ENCODE measurements at regions not wholly inside any gene's neighbourhood (a gene's known extent, or its start where the extent isn't known, plus 50 kb on each side); places are given as distances from the start of the nearest gene placed in this dataset.

DNA sequence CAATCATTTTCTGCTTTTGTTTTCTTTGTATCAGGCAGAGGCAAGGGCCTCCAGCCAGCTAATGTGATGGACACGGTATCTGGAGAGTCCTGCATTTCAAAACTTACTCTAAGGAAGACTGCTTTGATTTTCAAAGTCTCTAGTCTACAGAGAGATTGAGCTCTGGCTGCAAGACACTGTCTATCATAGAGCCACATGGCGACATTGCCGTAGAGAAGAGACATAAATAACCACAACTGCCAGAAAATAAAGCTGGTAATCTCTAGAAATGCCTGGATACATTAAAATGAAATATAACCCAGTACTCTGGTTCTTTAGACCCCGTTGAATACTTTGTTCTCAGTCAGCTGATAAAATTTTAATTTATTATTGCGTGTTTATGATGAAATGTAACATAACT, 90.8 kb downstream of the OTUD1 start:
- TF ChIP-seq, protein P1, sequence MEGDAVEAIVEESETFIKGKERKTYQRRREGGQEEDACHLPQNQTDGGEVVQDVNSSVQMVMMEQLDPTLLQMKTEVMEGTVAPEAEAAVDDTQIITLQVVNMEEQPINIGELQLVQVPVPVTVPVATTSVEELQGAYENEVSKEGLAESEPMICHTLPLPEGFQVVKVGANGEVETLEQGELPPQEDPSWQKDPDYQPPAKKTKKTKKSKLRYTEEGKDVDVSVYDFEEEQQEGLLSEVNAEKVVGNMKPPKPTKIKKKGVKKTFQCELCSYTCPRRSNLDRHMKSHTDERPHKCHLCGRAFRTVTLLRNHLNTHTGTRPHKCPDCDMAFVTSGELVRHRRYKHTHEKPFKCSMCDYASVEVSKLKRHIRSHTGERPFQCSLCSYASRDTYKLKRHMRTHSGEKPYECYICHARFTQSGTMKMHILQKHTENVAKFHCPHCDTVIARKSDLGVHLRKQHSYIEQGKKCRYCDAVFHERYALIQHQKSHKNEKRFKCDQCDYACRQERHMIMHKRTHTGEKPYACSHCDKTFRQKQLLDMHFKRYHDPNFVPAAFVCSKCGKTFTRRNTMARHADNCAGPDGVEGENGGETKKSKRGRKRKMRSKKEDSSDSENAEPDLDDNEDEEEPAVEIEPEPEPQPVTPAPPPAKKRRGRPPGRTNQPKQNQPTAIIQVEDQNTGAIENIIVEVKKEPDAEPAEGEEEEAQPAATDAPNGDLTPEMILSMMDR (IDR thresholded peaks at IDR 0.05), result no peak
- DNase-seq (ENCODE audit: low spot score), result no peak
- no peak for ATAC-seq (ENCODE audit: low FRiP score)

DNA sequence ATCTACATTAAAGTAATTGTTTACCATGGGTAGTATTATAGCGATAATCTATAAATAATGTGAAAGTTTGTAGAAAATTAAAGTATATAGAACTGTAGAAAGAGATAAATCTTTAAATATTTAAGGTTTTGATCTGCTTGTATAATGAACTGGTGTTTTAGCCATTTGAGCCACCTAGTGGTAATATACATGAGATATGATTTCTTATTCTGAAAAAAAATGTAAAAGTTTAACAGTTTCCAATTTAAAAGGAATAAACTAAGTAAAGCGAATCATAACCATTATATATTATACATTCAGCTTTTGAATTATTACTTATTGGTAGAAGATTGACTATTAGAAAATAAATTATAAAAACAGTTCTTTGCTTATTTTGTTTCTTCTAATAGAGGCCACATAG, 91.2 kb downstream of the OTUD1 start:
- no peak for ATAC-seq (ENCODE audit: low FRiP score)
- TF ChIP-seq, protein P1 (IDR thresholded peaks at IDR 0.05), result no peak
- DNase-seq (ENCODE audit: low spot score), result no peak

DNA sequence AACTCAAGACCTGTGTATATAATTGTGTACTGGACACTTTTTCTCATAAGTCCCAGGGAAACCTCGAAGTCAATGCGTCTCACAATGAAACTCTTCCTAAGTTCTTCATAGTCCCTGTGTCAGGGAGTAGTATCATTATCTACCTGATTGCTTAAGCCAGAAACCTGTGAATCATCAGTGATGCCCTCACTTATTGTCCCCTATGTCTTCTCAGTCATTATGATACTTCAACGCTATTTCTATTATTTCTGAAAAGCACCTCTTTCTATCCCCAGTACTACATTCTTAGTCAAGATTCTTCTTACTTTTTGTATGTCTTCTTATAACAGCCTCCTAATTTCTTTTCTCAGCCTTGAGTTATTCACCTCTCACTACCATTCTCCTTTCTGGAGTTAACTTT, 94.3 kb downstream of the OTUD1 start:
- TF ChIP-seq, protein P1 (IDR thresholded peaks at IDR 0.05), result no peak
- no peak for DNase-seq (ENCODE audit: low spot score)
- ATAC-seq (ENCODE audit: low FRiP score), result no peak

DNA sequence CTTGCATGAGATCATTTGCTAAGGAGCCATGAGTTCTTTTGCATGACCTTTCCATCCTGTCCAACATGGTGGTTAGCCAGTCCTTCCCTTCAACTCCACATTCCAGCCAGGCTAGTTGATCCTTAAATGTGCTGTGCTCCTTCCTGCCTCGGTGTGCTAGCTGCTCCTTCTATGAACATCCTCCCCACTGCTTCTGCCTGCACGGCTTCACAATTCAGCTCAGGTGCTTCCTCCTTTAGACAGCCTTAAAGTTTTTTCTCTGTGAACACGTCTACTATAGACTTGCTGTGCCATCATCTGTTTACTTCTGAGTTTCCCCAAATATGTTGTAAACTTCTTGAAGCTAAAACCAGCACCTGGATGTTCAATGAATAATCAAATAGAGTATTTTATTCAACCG, 95.5 kb downstream of the OTUD1 start:
- TF ChIP-seq, protein P1 (IDR thresholded peaks at IDR 0.05), result no peak
- ATAC-seq (ENCODE audit: low FRiP score) (no peak), DNase-seq (ENCODE audit: low spot score) (no peak)

DNA sequence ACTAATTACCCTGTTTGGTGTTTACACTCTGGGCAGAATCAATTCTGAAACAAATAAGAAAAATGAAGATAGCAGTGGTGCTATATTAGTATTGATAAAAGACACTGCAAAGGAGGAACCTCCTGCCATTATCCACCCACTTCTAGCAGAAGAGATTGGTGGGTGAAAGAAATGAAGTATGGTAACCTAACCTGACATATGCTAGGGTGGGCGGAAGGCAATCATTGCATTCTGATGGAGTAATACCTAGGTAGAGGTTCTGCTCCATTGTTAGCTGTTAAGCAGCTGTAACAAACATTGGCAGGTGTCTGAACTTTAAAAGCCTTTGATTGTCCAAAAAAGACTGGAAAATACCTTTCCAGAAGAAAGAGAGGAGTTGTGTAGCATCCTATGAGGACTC, 95.9 kb downstream of the OTUD1 start:
- TF ChIP-seq, protein P1 (IDR thresholded peaks at IDR 0.05), result no peak
- DNase-seq (ENCODE audit: low spot score) (no peak), ATAC-seq (ENCODE audit: low FRiP score) (no peak)

DNA sequence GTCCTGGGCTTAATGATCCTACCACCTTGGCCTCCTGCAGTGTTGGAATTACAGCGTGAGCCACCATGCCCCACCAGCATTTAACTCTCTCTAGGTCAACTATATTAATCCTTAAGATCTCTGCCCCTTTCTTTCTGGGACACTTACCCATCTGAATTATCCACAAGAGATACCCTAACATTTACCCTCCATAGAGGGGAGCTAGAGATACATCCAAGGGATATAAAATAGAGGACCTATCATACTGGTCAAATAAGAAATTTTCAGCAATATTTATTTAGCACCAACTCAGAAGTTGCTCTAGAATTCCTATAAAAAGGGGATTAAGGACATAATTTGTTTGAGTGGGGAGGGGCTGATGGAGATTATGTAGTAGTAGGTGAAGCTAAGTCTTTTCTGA, 96.5 kb downstream of the OTUD1 start:
- ATAC-seq (ENCODE audit: low FRiP score) (no peak), DNase-seq (ENCODE audit: low spot score) (no peak)
- TF ChIP-seq, protein P1 (IDR thresholded peaks at IDR 0.05), result no peak

DNA sequence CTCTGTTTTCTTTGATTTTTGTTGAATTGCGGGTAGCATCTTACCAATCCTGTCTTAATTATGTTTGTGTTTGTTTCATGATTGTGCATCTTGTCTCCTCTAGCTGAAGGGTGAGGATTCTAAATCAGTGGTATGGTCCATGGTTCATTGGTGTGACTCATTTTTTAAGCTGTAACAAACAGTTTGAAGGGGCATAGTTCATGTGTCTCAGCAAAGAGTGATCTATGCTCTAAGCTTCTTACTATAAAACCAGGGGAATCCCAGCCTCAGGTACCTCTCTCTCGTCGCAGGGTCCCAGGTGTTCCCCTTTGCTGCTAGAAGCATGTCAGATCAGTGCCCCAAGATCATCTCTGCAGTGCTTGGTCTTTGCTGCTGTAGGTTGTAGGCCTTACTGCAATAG, 100.1 kb downstream of the OTUD1 start:
- TF ChIP-seq, protein P1 (IDR thresholded peaks at IDR 0.05), result no peak
- ATAC-seq (ENCODE audit: low FRiP score), result no peak
- no peak for DNase-seq (ENCODE audit: low spot score)
